K562 (cell line): ENCODE measurements at regions not wholly inside any gene's neighbourhood (a gene's known extent, or its start where the extent isn't known, plus 50 kb on each side); places are given as distances from the start of the nearest gene placed in this dataset.

ENCODE experiments used
- ATAC-seq: fragments of 200-7000 bp; cut with Tn5 transposase; 3 replicates; pipeline ENCODE4 v1.9.1; 2020; ENCODE audit warnings: moderate library complexity
- BruUV-seq: library from RNA; stranded (reverse); fragments of 400-500 nt; replicated peaks from 2 replicates; lab custom pipeline; 2021; lab: Mats Ljungman, UMichigan
- CTCF ChIA-PET: fragments of 300-600 bp; formaldehyde crosslinking; extraction: SDS; loops from one replicate; lab custom pipeline; 2021; ENCODE audit warnings: low intra/inter-chr PET ratio; lab: Yijun Ruan, JAX
- POLR2A ChIA-PET: fragments of 300-600, 350-650 bp; sonication (Branson Sonifier 250); formaldehyde crosslinking; extraction: SDS; loops from one replicate; lab custom pipeline; 2021; ENCODE audit warnings: antibody characterized with exemption, inconsistent platforms; lab: Yijun Ruan, JAX
- DNase-seq, 4 experiments: peaks; one replicate each; pipeline versions ENCODE4 v3.0.0 to v3.0.0-alpha.2; 2011 to 2018; ENCODE audit warnings: low spot score in 3 of 4, mixed read lengths in 3 of 4; ENCODE audit errors: extremely low read depth in 1 of 4
- FAIRE-seq: peaks from 2 replicates; lab custom pipeline; 2011; peaks lifted over from hg19 to GRCh38; lab: Jason Lieb, UNC
- H2AFZ ChIP-seq: 2 replicates; pipeline ENCODE4 v1.6.0; 2011; ENCODE audit warnings: low read depth, low read length, control low read depth, inconsistent platforms
- H3K27ac ChIP-seq: fragments of 200-600 bp; 3 replicates; pipeline ENCODE4 v1.8.0; 2011; ENCODE audit warnings: low read depth, mild to moderate bottlenecking, control low read depth, inconsistent platforms, low read length, moderate library complexity, mixed read lengths; ENCODE audit errors: extremely low read depth
- H3K27me3 ChIP-seq, 2 experiments: fragments of 300-600 bp in 1 of 2; 2 replicates in 1 of 2; 3 replicates in 1 of 2; pipeline versions ENCODE4 v1.6.0 to v1.8.0; 2011; ENCODE audit warnings: inconsistent platforms in 2 of 2, low read length in 2 of 2, mild to moderate bottlenecking in 1 of 2, mixed read lengths in 1 of 2, moderate library complexity in 1 of 2; ENCODE audit not compliant: control insufficient read depth in 2 of 2, insufficient read depth in 2 of 2
- H3K36me3 ChIP-seq: fragments of 300-600 bp; 3 replicates; pipeline ENCODE4 v1.8.0; 2011; ENCODE audit warnings: mild to moderate bottlenecking, low read length, inconsistent platforms; ENCODE audit not compliant: control insufficient read depth, insufficient read depth
- H3K4me1 ChIP-seq, 2 experiments: fragments of 200-600 bp in 1 of 2; replicated peaks in 1 of 2; 2 replicates in 1 of 2; 3 replicates in 1 of 2; pipeline versions ENCODE4 v1.5.1 to v1.8.0; 2011; ENCODE audit warnings: inconsistent platforms in 2 of 2, low read length in 2 of 2, mild to moderate bottlenecking in 1 of 2, mixed read lengths in 1 of 2, moderate library complexity in 1 of 2; ENCODE audit not compliant: control insufficient read depth in 2 of 2, insufficient read depth in 2 of 2
- H3K4me2 ChIP-seq: 2 replicates; pipeline ENCODE4 v1.6.1; 2011; ENCODE audit warnings: low read length, control low read depth, inconsistent platforms, mixed read lengths; ENCODE audit not compliant: insufficient read depth
- H3K4me3 ChIP-seq: fragments of 200-600 bp; sonication (generic), shearing (Covaris generic); 2 replicates; pipeline ENCODE4 v1.5.1; 2016; ENCODE audit warnings: control low read depth, inconsistent platforms
- H3K79me2 ChIP-seq: fragments of 200-600 bp; 3 replicates; pipeline ENCODE4 v1.8.0; 2011; ENCODE audit warnings: low read length, inconsistent platforms; ENCODE audit not compliant: control insufficient read depth, insufficient read depth
- H3K9ac ChIP-seq, 2 experiments: 2 replicates each; pipeline versions ENCODE4 v1.6.0 to v1.6.1; 2011; ENCODE audit warnings: low read depth in 2 of 2, low read length in 2 of 2, control low read depth in 1 of 2, inconsistent platforms in 1 of 2, mild to moderate bottlenecking in 1 of 2, mixed read lengths in 1 of 2; ENCODE audit not compliant: insufficient read depth in 1 of 2
- H3K9me1 ChIP-seq: one replicate; pipeline ENCODE4 v1.6.0; 2011; ENCODE audit warnings: inconsistent platforms, mild to moderate bottlenecking, low read length, moderate library complexity; ENCODE audit not compliant: control insufficient read depth, insufficient read depth
- H3K9me3 ChIP-seq: replicated peaks from 2 replicates; pipeline ENCODE4 v1.5.1; 2011; ENCODE audit warnings: low read depth, low read length, inconsistent platforms; ENCODE audit not compliant: control insufficient read depth, insufficient read depth
- H4K20me1 ChIP-seq: replicated peaks from 2 replicates; pipeline ENCODE4 v1.6.1; 2011; ENCODE audit warnings: low read length, inconsistent platforms, mixed read lengths; ENCODE audit not compliant: control insufficient read depth, insufficient read depth
- CBFA2T2 ChIP-seq: fragments of 450-650 bp; conservative IDR thresholded peaks from 2 replicates; pipeline ENCODE4 v1.6.1; 2017; ENCODE audit warnings: mild to moderate bottlenecking
- CHD2 ChIP-seq: IDR thresholded peaks from 2 replicates; pipeline ENCODE4 v1.6.1; 2011; ENCODE audit warnings: low read depth, low read length
- ELK1 ChIP-seq: sonication (generic); formaldehyde crosslinking; IDR thresholded peaks from 2 replicates; pipeline ENCODE4 v1.8.1; 2022; ENCODE audit warnings: missing genetic modification reagents
- MLLT1 ChIP-seq, 2 experiments: fragments of 450-650 bp; IDR thresholded peaks; 2 replicates each; pipeline ENCODE4 v1.6.1; 2016
- PURB ChIP-seq: sonication (generic); formaldehyde crosslinking; IDR thresholded peaks from 2 replicates; pipeline ENCODE4 v1.9.0; 2021; ENCODE audit warnings: low read depth, mild to moderate bottlenecking, missing genetic modification reagents
- TFE3 ChIP-seq: fragments of 450-650 bp; formaldehyde crosslinking; IDR thresholded peaks from 2 replicates; pipeline ENCODE4 v1.4.0; 2020; ENCODE audit warnings: mild to moderate bottlenecking, mixed read lengths
- ZBTB11 ChIP-seq, 3 experiments: fragments of 200-800 bp in 1 of 3; fragments of 250-450 bp in 1 of 3; fragments of 450-650 bp in 1 of 3; sonication (Bioruptor Pico) in 1 of 3; sonication (Bioruptor generic) in 1 of 3; formaldehyde crosslinking in 1 of 3; IDR thresholded peaks; 2 replicates each; pipeline versions ENCODE4 v1.6.1 to v1.8.0; 2016 to 2022; ENCODE audit warnings: mild to moderate bottlenecking in 2 of 3, missing genetic modification characterization in 2 of 3, missing compliant biosample characterization in 1 of 3, moderate library complexity in 1 of 3
- ZKSCAN8 ChIP-seq: fragments of 200-800 bp; sonication (Bioruptor generic); IDR thresholded peaks from 2 replicates; pipeline ENCODE4 v1.6.1; 2016; ENCODE audit warnings: missing genetic modification characterization, missing compliant biosample characterization
- ZNF239 ChIP-seq: fragments of 250-450 bp; sonication (Bioruptor Pico); IDR thresholded peaks from 2 replicates; pipeline ENCODE4 v1.4.0; 2020; ENCODE audit warnings: mild to moderate bottlenecking
- WGBS: fragments of 100-300 bp; shearing (Covaris generic); methylation state at CpG from one replicate; pipeline ENCODE4 v1.1.6; 2016; ENCODE audit warnings: low coverage, mixed read lengths; ENCODE audit not compliant: insufficient coverage; ENCODE audit errors: missing lambda C conversion rate; 5-methylcytosine and 5-hydroxymethylcytosine counted together
- in situ Hi-C: fragments of 300-500 bp; cut with MboI; formaldehyde crosslinking; loops from 4 replicates; pipeline ENCODE4 v1.15.0; 2018; ENCODE audit warnings: inconsistent platforms, mixed read lengths
- intact Hi-C: fragments of 100-400 bp; cut with micrococcal nuclease; formaldehyde crosslinking; loops from 2 replicates; pipeline ENCODE4 v1.14.2; 2022

GRCh38 chr15:69561071-69561784 is 108.6 kb downstream of the RPLP1 start:
- Histone ChIP-seq H3K27ac (no peak overlapping the region), H3K4me3 (no peak overlapping the region), H3K9me1 (no peaks in the 10 kb centered on the region), H2AFZ (no peak overlapping the region), H3K9ac (no peak overlapping the region), H4K20me1 (no peaks in the 10 kb centered on the region; the same call in 1 of the 2 replicates), H3K9me3 (no peaks in the 10 kb centered on the region), H3K27me3 (peaks cover 17 to 42% of the 10 kb centered on the region in 2 experiments; a peak in 4 of 5 replicates), H3K36me3 (no peaks in the 10 kb centered on the region), H3K79me2 (no peaks in the 10 kb centered on the region), H3K4me1 (no peaks in the 10 kb centered on the region), H3K4me2 (no peak overlapping the region)
- ATAC-seq: no peak
- BruUV-seq: no TSS peak
- in situ Hi-C loops (no loop called here), intact Hi-C loops (no loop called here)
- no peak for FAIRE-seq
- ChIA-PET POLR2A (interaction anchor here (0.6 to 0.9 kb wide), 2 partner anchors 14 to 973 kb away, joined by 3 to 4 read pairs; no protein-coding TSS in a partner anchor), CTCF (no interaction called here)
- DNase-seq: no peak
- WGBS: under 1% methylated on average over 14 of the region's 14 CpGs
- no peak for TF ChIP-seq ZBTB11 (CRISPR knock-in tag; IDR thresholded peaks at IDR 0.05)
- no peak for TF ChIP-seq PURB
- no peak for TF ChIP-seq TFE3 (CRISPR knock-in tag)
- TF ChIP-seq ZNF239 (CRISPR knock-in tag): no peak
- no peak for TF ChIP-seq CHD2
- TF ChIP-seq CBFA2T2: no peak
- TF ChIP-seq ZKSCAN8 (CRISPR knock-in tag): no peak
- no peak for TF ChIP-seq MLLT1 (IDR thresholded peaks at IDR 0.05)
- TF ChIP-seq ELK1 (CRISPR knock-in tag): no peak
